Activated naive CD4-positive, alpha-beta T cell treated with anti-CD3 and anti-CD28 coated beads for 36 hours (primary cell): ENCODE measurements at regions not wholly inside any gene's neighbourhood (a gene's known extent, or its start where the extent isn't known, plus 50 kb on each side); places are given as distances from the start of the nearest gene placed in this dataset.

Experiments
- CTCF ChIA-PET: fragments of 350-600 bp; sonication (Branson Sonifier 250); formaldehyde crosslinking; loops from one replicate; lab custom pipeline; 2021; ENCODE audit warnings: antibody characterized with exemption; lab: Charles Lee
- DNase-seq: peaks from one replicate; pipeline ENCODE4 v3.0.0-alpha.2; 2020
- H3K27ac Mint-ChIP-seq: one replicate; pipeline ENCODE4 v1.8.0; 2021; ENCODE audit warnings: mild to moderate bottlenecking, mixed read lengths
- H3K27me3 Mint-ChIP-seq: one replicate; pipeline ENCODE4 v1.8.0; 2021; ENCODE audit warnings: low read depth, mixed read lengths
- H3K36me3 Mint-ChIP-seq: one replicate; pipeline ENCODE4 v1.8.0; 2021; ENCODE audit warnings: low read depth, mixed read lengths
- H3K4me1 Mint-ChIP-seq: one replicate; pipeline ENCODE4 v1.8.0; 2021; ENCODE audit warnings: low read depth, mixed read lengths
- H3K4me3 Mint-ChIP-seq: one replicate; pipeline ENCODE4 v1.8.0; 2021; ENCODE audit warnings: mild to moderate bottlenecking, moderate library complexity, mixed read lengths
- H3K9me3 Mint-ChIP-seq: one replicate; pipeline ENCODE4 v1.8.0; 2021; ENCODE audit warnings: mixed read lengths
- intact Hi-C: fragments of 100-400 bp; cut with micrococcal nuclease; formaldehyde crosslinking; loops from one replicate; pipeline ENCODE4 v1.15.1; 2023

DNA sequence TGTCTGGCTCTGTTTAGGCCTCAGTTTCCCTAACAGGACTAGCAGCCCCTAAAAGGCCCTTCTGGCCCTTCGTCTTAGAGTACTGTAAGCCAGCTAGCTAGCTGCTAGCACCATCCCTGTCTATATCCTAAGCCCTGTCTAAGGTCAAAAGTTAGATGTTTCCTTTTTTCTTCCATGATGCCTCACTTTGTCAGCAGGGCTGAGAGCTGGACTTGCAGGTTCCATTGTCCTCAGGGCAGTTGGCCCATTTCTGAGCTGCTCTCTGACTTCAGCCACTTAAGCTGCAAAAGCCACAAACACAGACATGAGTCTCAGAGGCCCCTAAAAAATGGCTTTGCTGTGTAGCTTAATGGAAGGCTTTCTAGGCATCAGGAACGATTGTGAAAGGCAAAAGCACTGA, 187.7 kb downstream of the CBLN1 start:
- Mint-ChIP-seq H3K27ac (no peak overlapping the region), H3K36me3 (no peaks in the 10 kb centered on the region), H3K4me3 (no peak overlapping the region), H3K9me3 (peaks cover 5% of the 10 kb centered on the region), H3K4me1 (no peaks in the 10 kb centered on the region), H3K27me3 (no peaks in the 10 kb centered on the region)
- CTCF ChIA-PET = no interaction called here
- no peak for DNase-seq
- intact Hi-C loops = no loop called here

DNA sequence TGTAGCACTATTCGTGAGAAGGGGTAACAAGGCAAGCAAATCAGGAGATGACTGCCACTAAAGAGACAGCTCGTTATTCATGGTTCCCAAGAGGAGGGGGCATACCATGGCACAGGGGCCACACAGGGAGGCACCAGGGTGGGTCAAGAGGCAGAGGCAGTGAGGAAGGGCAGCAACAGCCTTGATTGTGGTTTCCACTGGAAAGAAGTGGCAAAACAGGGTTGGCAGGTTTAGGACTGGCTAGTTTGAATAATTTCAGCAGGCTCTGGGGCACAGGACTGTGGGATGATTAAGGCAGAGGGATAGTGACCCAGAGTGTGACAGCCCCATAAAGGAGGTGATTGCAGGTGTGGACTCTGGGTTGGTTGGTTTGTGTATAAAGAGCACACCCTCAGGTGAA, 188.9 kb downstream of the CBLN1 start:
- Mint-ChIP-seq H3K27ac (no peak overlapping the region), H3K4me1 (no peaks in the 10 kb centered on the region), H3K27me3 (no peaks in the 10 kb centered on the region), H3K36me3 (no peaks in the 10 kb centered on the region), H3K4me3 (no peak overlapping the region), H3K9me3 (peaks cover 2% of the 10 kb centered on the region)
- intact Hi-C loops = no loop called here
- CTCF ChIA-PET = no interaction called here
- DNase-seq = no peak

DNA sequence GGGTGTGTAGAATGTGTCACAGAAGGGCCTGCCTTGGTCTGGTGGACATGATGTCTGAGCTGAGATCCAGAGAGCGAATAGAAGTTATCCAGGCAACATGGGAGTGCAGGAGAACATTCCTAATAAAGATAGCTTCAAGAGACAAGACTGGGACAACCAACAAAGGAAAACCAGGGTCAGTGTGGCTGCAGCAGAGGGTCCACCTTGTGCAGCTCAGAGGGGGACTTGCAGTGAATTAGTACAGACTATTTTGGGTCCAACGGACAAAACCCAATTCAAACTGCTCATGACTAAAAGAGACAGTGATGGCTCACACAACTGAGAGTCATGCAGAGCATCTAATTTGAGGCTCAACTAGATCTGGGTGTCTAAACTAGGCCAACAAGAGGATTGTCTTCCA, 192.1 kb downstream of the CBLN1 start:
- Mint-ChIP-seq H3K36me3 (no peaks in the 10 kb centered on the region), H3K27me3 (no peaks in the 10 kb centered on the region), H3K27ac (no peak overlapping the region), H3K4me1 (no peaks in the 10 kb centered on the region), H3K4me3 (no peak overlapping the region), H3K9me3 (peaks cover 11% of the 10 kb centered on the region)
- CTCF ChIA-PET = no interaction called here
- intact Hi-C loops = no loop called here
- no peak for DNase-seq

DNA sequence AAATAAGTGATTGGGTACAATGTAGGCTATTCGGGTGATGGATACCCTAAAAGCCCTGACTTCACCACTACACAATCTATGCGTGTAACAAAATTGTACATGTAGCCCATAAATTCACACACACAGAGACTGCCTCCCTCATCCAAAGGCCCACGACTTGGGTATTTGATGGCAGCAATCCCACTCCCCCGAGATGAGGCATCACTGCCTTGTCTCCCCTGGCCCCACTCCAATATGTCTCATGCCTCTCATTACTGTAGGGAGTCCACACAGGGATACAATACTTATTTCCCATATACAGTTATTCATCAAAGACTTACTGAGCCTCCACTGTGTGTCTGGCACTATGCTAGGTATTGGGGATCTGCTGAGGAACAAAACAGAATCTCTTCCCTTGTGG, 192.6 kb downstream of the CBLN1 start:
- no peaks in the 10 kb centered on the region for H3K36me3 Mint-ChIP-seq
- H3K4me1 Mint-ChIP-seq = no peaks in the 10 kb centered on the region
- intact Hi-C loops = no loop called here
- no peak overlapping the region for H3K27ac Mint-ChIP-seq
- CTCF ChIA-PET = no interaction called here
- H3K4me3 Mint-ChIP-seq = no peak overlapping the region
- H3K9me3 Mint-ChIP-seq = peaks cover 14% of the 10 kb centered on the region
- DNase-seq = no peak
- H3K27me3 Mint-ChIP-seq = no peaks in the 10 kb centered on the region

DNA sequence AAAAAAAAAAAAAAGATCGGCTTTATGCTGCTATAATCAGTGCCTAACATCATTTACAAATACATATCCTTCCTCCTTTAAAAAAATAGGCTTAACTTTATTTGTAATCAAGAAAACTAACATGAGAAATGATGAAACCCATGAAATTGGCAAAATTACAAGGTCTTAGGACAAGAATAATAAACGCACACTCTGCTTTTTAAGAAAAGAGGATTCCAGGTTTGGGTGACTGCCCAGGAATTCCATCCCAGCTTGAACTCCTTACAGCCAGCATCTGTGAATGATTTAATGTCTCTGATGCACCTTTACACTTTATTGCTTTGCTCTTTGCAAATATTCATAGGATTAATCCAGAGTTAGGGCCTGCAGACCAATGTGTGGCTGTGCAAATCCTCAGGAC, 196.0 kb downstream of the CBLN1 start:
- intact Hi-C loops = no loop called here
- Mint-ChIP-seq H3K4me3 (no peak overlapping the region), H3K27me3 (no peaks in the 10 kb centered on the region), H3K27ac (no peak overlapping the region), H3K4me1 (no peaks in the 10 kb centered on the region), H3K9me3 (peaks cover 12% of the 10 kb centered on the region), H3K36me3 (no peaks in the 10 kb centered on the region)
- CTCF ChIA-PET = no interaction called here
- no peak for DNase-seq

DNA sequence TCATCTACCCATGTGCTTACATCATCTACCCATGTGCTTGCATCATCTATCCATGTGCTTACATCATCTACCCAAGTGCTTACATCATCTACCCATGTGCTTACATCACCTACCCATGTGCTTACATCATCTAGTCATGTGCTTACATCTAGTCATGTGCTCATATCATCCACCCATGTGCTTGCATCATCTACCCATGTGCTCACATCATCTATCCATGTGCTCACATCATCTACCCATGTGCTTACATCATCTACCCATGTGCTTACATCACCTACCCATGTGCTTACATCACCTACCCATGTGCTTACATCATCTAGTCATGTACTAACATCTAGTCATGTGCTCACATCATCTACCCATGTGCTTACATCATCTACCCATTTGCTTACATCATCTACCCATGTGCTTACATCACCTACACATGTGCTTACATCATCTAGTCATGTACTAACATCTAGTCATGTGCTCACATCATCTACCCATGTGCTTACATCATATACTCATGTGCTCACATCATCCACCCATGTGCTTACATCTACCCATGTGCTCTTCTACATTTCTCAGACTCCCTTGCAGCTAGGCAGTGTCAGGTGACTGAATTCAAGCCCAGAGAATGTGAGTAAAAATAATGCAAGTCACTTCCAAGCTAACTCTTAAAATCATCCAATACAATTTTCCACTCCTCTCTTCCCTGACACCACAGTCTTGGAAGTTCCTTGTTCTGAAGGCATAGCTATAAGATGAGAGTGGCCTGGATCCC, 196.8 kb downstream of the CBLN1 start:
- Mint-ChIP-seq H3K4me1 (no peaks in the 10 kb centered on the region), H3K36me3 (no peaks in the 10 kb centered on the region), H3K9me3 (peaks cover 12% of the 10 kb centered on the region), H3K27ac (no peak overlapping the region), H3K4me3 (no peak overlapping the region), H3K27me3 (no peaks in the 10 kb centered on the region)
- DNase-seq = no peak
- intact Hi-C loops = no loop called here
- CTCF ChIA-PET = interaction anchor here (0.6 kb wide), 1 partner anchor 406 kb away, joined by 5 read pairs; no protein-coding TSS in a partner anchor

DNA sequence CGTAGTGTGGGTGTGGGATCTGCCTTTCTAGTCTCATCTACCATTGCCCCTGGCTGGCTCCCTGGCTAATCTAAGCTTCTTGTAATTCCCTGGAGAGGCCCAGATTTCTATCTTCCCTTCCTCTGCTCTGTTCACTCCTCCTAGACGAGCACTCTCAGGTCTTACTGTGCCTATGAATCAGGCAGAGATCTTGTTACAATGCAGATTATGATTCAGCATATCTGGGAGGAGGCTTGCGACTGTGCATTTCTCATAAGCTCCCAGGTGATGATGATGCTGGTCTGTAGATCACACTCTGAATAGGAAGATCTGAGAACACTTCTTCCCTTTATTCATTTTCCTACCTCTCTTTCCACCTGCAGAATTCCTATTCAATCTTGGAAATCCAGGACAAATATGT, 200.1 kb downstream of the CBLN1 start:
- no peaks in the 10 kb centered on the region for H3K4me1 Mint-ChIP-seq
- no peak overlapping the region for H3K27ac Mint-ChIP-seq
- no peak for DNase-seq
- CTCF ChIA-PET = no interaction called here
- intact Hi-C loops = no loop called here
- H3K27me3 Mint-ChIP-seq = no peaks in the 10 kb centered on the region
- H3K9me3 Mint-ChIP-seq = peaks cover 28% of the 10 kb centered on the region
- H3K36me3 Mint-ChIP-seq = no peaks in the 10 kb centered on the region
- no peak overlapping the region for H3K4me3 Mint-ChIP-seq

DNA sequence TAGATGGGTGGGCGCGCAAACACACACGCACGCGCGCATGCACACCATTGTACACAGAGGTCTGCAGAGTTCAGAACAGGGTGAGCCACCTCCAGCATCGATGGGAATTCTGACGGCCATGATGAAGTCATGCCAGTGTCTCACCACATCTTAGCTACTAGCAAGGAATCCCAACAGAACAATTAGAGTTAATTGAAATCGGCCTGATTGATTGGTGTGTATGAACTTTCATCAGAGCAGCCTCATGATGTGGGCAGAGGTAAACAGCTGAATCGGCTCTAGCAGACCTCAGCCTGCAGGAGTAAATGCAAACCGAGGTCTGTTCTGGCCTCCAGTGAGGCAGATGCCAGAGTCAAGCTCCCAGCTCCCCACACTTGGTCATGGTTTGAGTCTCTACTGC, 200.6 kb downstream of the CBLN1 start:
- Mint-ChIP-seq H3K9me3 (peaks cover 28% of the 10 kb centered on the region), H3K27ac (no peak overlapping the region), H3K36me3 (no peaks in the 10 kb centered on the region), H3K27me3 (no peaks in the 10 kb centered on the region), H3K4me3 (no peak overlapping the region), H3K4me1 (no peaks in the 10 kb centered on the region)
- CTCF ChIA-PET = no interaction called here
- no peak for DNase-seq
- intact Hi-C loops = no loop called here

DNA sequence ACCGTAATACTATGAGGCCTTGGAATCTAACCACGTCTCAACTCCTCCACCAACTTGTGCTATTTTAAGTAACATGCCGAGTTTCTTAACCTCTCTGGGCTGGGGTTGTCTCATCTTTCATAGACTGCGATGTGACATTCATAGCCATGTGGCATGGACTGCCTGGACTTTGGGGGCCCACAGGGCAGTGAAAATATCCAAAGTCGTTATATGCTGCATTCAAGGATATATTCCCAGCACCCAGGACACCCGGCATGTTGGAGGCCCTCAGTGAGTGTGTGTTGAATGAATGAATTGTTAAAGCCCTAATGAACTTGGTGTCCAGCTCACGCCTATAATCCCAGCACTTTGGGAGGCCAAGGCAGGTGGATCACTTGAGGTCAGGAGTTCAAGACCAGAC, 203.1 kb downstream of the CBLN1 start:
- DNase-seq = no peak
- Mint-ChIP-seq H3K9me3 (peaks cover 20% of the 10 kb centered on the region), H3K4me1 (no peaks in the 10 kb centered on the region), H3K27me3 (no peaks in the 10 kb centered on the region), H3K27ac (no peak overlapping the region), H3K36me3 (no peaks in the 10 kb centered on the region), H3K4me3 (no peak overlapping the region)
- CTCF ChIA-PET = no interaction called here
- intact Hi-C loops = no loop called here

DNA sequence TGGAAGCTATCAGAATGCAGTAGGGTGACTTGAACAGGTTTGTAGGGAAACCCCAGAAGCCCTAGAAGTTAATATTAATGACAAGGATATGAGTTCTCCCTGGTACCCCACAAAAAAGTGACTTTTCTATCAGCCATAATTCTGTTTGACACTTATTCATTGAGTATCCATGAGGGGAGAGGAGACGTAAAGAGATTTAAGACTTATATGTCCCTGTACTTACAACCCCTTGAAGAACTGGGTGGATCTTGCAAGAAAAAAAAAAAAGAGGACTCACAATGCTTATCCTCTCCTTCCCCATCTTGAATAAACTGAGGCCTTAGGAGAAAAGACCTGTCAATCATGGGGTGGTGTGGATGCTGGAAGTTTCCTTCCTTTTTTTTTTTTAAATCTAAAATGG, 203.5 kb downstream of the CBLN1 start:
- no peak overlapping the region for H3K27ac Mint-ChIP-seq
- CTCF ChIA-PET = no interaction called here
- H3K36me3 Mint-ChIP-seq = no peaks in the 10 kb centered on the region
- H3K27me3 Mint-ChIP-seq = no peaks in the 10 kb centered on the region
- intact Hi-C loops = no loop called here
- H3K4me1 Mint-ChIP-seq = no peaks in the 10 kb centered on the region
- H3K4me3 Mint-ChIP-seq = no peak overlapping the region
- peaks cover 20% of the 10 kb centered on the region for H3K9me3 Mint-ChIP-seq
- DNase-seq = no peak

DNA sequence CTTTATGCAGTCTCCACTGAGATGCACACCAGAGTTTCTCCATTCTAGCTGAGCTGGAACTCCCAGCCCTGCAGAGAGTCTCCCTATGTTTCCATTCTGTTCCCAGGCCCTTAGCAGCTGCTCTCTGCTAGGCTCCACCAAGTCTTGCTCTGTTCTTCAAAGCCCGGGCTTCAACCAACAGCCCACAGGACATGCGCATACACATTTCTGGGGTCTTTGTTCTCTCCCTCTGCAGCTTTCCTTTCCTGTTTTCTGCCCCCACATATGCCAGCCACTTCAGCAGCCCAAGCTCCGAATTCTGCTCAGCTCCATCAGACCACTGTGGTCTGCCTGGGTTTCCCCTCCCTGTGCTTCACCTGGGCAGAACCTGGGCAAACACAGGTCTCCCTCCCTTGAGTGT, 205.9 kb downstream of the CBLN1 start:
- CTCF ChIA-PET = no interaction called here
- intact Hi-C loops = no loop called here
- Mint-ChIP-seq H3K27ac (no peak overlapping the region), H3K36me3 (no peaks in the 10 kb centered on the region), H3K4me1 (no peaks in the 10 kb centered on the region), H3K27me3 (no peaks in the 10 kb centered on the region), H3K4me3 (no peak overlapping the region), H3K9me3 (peaks cover 24% of the 10 kb centered on the region)
- DNase-seq = no peak

DNA sequence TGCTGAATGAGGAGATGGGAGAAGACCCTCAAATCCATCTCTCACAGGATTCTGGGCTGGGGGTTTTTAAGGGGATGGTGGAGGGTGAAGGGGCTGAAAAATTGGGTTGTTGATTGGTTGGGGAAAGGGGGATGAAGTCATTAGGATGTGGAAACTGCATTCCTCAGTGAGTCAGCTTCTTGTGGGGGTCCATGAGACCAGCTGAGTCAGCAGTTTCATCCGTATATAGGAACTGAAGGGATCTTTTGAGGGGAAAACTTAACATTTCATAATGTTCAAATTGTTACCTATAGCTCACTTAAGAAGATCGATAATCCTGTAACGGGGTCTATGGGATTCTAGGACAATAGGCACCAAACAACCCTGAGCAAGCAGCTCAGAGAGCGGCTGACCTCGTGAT, 213.4 kb downstream of the CBLN1 start:
- H3K27me3 Mint-ChIP-seq = no peaks in the 10 kb centered on the region
- no peak overlapping the region for H3K4me3 Mint-ChIP-seq
- no peak for DNase-seq
- CTCF ChIA-PET = no interaction called here
- peaks cover 6% of the 10 kb centered on the region for H3K9me3 Mint-ChIP-seq
- H3K4me1 Mint-ChIP-seq = no peaks in the 10 kb centered on the region
- intact Hi-C loops = no loop called here
- H3K36me3 Mint-ChIP-seq = no peaks in the 10 kb centered on the region
- no peak overlapping the region for H3K27ac Mint-ChIP-seq

DNA sequence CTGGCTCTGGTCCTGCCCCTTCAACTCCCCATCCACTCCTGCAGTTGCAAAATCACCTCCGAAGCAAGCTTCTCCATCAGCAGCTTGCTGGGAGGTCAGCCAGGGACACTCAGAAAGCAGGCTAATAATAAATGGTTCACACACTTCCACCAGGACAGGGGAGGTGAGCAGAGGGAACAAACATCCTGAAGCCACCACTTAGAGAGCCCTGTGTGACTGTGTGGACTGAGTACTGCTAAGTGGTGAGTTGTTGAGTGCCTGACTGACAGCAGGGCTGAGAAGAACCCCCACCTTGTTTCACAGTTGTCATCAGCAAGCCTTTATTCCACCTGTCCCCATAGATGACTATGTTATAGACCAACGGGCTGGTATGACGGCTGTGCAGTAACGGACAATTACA, 213.9 kb downstream of the CBLN1 start:
- CTCF ChIA-PET = no interaction called here
- Mint-ChIP-seq H3K36me3 (no peaks in the 10 kb centered on the region), H3K9me3 (peaks cover 6% of the 10 kb centered on the region), H3K27ac (no peak overlapping the region), H3K4me1 (no peaks in the 10 kb centered on the region), H3K27me3 (no peaks in the 10 kb centered on the region), H3K4me3 (no peak overlapping the region)
- no peak for DNase-seq
- intact Hi-C loops = no loop called here
